WTC11 (cell line): ENCODE measurements at regions not wholly inside any gene's neighbourhood (a gene's known extent, or its start where the extent isn't known, plus 50 kb on each side); places are given as distances from the start of the nearest gene placed in this dataset.

Source experiments
- ATAC-seq: fragments of 200-7000 bp; cut with Tn5 transposase; 2 replicates; pipeline ENCODE4 v1.10.0; 2021; ENCODE audit warnings: mild to moderate bottlenecking, moderate library complexity
- CTCF ChIA-PET: fragments of 300-600 bp; sonication (Branson Sonifier 250); formaldehyde crosslinking; loops from one replicate; lab custom pipeline; 2021; ENCODE audit warnings: antibody characterized with exemption; lab: Charles Lee
- POLR2A ChIA-PET: fragments of 350-600 bp; sonication (Branson Sonifier 250); formaldehyde crosslinking; loops from one replicate; lab custom pipeline; 2021; ENCODE audit warnings: antibody characterized with exemption; lab: Charles Lee
- DNase-seq: peaks from one replicate; pipeline ENCODE4 v3.0.0; 2021; ENCODE audit warnings: low spot score
- H3K27ac Mint-ChIP-seq: 2 replicates; pipeline ENCODE4 v1.8.0; 2021; ENCODE audit warnings: mixed read lengths
- H3K27me3 Mint-ChIP-seq: 2 replicates; pipeline ENCODE4 v1.8.0; 2021; ENCODE audit warnings: low read depth, mild to moderate bottlenecking, moderate library complexity, mixed read lengths
- H3K36me3 Mint-ChIP-seq: 2 replicates; pipeline ENCODE4 v1.8.0; 2021; ENCODE audit warnings: mixed read lengths
- H3K4me1 Mint-ChIP-seq: 2 replicates; pipeline ENCODE4 v1.8.0; 2022; ENCODE audit warnings: mixed read lengths
- H3K4me3 Mint-ChIP-seq: 2 replicates; pipeline ENCODE4 v1.8.0; 2021; ENCODE audit warnings: mild to moderate bottlenecking, moderate library complexity, mixed read lengths
- H3K9me3 Mint-ChIP-seq: 2 replicates; pipeline ENCODE4 v1.8.0; 2021; ENCODE audit warnings: mixed read lengths
- ATF1 ChIP-seq: sonication (generic); formaldehyde crosslinking; IDR thresholded peaks from 2 replicates; pipeline ENCODE4 v1.8.1; 2023; ENCODE audit warnings: mild to moderate bottlenecking, moderate library complexity, missing genetic modification reagents
- ATF6 ChIP-seq: sonication (generic); formaldehyde crosslinking; IDR thresholded peaks from 2 replicates; pipeline ENCODE4 v1.8.1; 2023; ENCODE audit warnings: mild to moderate bottlenecking, missing genetic modification reagents
- CBFB ChIP-seq: sonication (generic); formaldehyde crosslinking; IDR thresholded peaks from 2 replicates; pipeline ENCODE4 v1.8.1; 2022; ENCODE audit warnings: mild to moderate bottlenecking, low read depth, missing genetic modification reagents
- E2F1 ChIP-seq: sonication (generic); formaldehyde crosslinking; IDR thresholded peaks from 2 replicates; pipeline ENCODE4 v1.8.0; 2022; ENCODE audit warnings: mild to moderate bottlenecking, missing genetic modification reagents
- ESRRA ChIP-seq: sonication (generic); formaldehyde crosslinking; IDR thresholded peaks from 2 replicates; pipeline ENCODE4 v1.8.1; 2022; ENCODE audit warnings: mild to moderate bottlenecking, missing genetic modification reagents, borderline replicate concordance
- GTF2I ChIP-seq: fragments of 250-450 bp; sonication (Bioruptor Pico); conservative IDR thresholded peaks from 2 replicates; pipeline ENCODE4 v1.4.0; 2021; ENCODE audit warnings: mild to moderate bottlenecking
- IRF2 ChIP-seq: sonication (generic); formaldehyde crosslinking; IDR thresholded peaks from 2 replicates; pipeline ENCODE4 v1.8.0; 2022; ENCODE audit warnings: low read depth, missing genetic modification reagents, borderline replicate concordance
- MLX ChIP-seq: sonication (generic); formaldehyde crosslinking; IDR thresholded peaks from 2 replicates; pipeline ENCODE4 v1.8.1; 2023; ENCODE audit warnings: mild to moderate bottlenecking, missing genetic modification reagents, moderate library complexity
- NFATC4 ChIP-seq: fragments of 250-450 bp; sonication (Bioruptor Pico); IDR thresholded peaks from 2 replicates; pipeline ENCODE4 v1.9.0; 2021; ENCODE audit warnings: mild to moderate bottlenecking
- NFE2L1 ChIP-seq: sonication (generic); formaldehyde crosslinking; IDR thresholded peaks from 2 replicates; pipeline ENCODE4 v1.8.1; 2023; ENCODE audit warnings: missing genetic modification reagents
- TCF7 ChIP-seq: sonication (generic); formaldehyde crosslinking; IDR thresholded peaks from 2 replicates; pipeline ENCODE4 v1.8.0; 2022; ENCODE audit warnings: mild to moderate bottlenecking, low read depth, missing genetic modification reagents, moderate library complexity
- USF2 ChIP-seq: sonication (generic); formaldehyde crosslinking; IDR thresholded peaks from 2 replicates; pipeline ENCODE4 v1.8.1; 2023; ENCODE audit warnings: mild to moderate bottlenecking, missing genetic modification reagents, moderate library complexity
- ZNF219 ChIP-seq: sonication (generic); formaldehyde crosslinking; IDR thresholded peaks from 2 replicates; pipeline ENCODE4 v1.8.0; 2023; ENCODE audit warnings: missing genetic modification reagents, mild to moderate bottlenecking, borderline replicate concordance
- ZNF396 ChIP-seq: fragments of 250-450 bp; sonication (Bioruptor Pico); IDR thresholded peaks from 2 replicates; pipeline ENCODE4 v1.8.0; 2021; ENCODE audit warnings: mild to moderate bottlenecking, moderate library complexity, borderline replicate concordance
- ZNF512 ChIP-seq: sonication (generic); formaldehyde crosslinking; IDR thresholded peaks from 2 replicates; pipeline ENCODE4 v1.8.1; 2022; ENCODE audit warnings: missing genetic modification reagents, borderline replicate concordance
- ZSCAN18 ChIP-seq: fragments of 250-450 bp; sonication (Bioruptor Pico); IDR thresholded peaks from 2 replicates; pipeline ENCODE4 v2.1.2; 2022; ENCODE audit warnings: mild to moderate bottlenecking, moderate library complexity

- no peaks in the 10 kb centered on the region for H3K36me3 Mint-ChIP-seq
Observed at GRCh38 chr2:207421671-207422070, 108.1 kb upstream of the CREB1 start.

GRCh38 chr2:207422380-207422779 lies 107.4 kb upstream of the CREB1 start:
- Mint-ChIP-seq H3K36me3 (no peaks in the 10 kb centered on the region), H3K4me3 (no peak overlapping the region), H3K27me3 (no peaks in the 10 kb centered on the region), H3K9me3 (peaks cover 13% of the 10 kb centered on the region), H3K27ac (no peak overlapping the region), H3K4me1 (peaks cover 25% of the 10 kb centered on the region)
- no peak for TF ChIP-seq USF2 (CRISPR knock-in tag)
- TF ChIP-seq NFE2L1 (CRISPR knock-in tag): no peak
- no peak for TF ChIP-seq IRF2
- TF ChIP-seq ZNF219 (CRISPR knock-in tag): no peak
- no peak for TF ChIP-seq ESRRA (CRISPR knock-in tag)
- TF ChIP-seq MLX (CRISPR knock-in tag): no peak
- no peak for TF ChIP-seq ZSCAN18 (CRISPR knock-in tag)
- ATAC-seq (no peak), DNase-seq (no peak)
- POLR2A ChIA-PET: no interaction called here
- CTCF ChIA-PET: no interaction called here

More at GRCh38 chr2:207421671-207422070, 108.1 kb upstream of the CREB1 start:
- no peak for ATAC-seq
- ChIA-PET POLR2A (no interaction called here), CTCF (no interaction called here)
- no peak overlapping the region for H3K27ac Mint-ChIP-seq
- H3K4me1 Mint-ChIP-seq: peaks cover 30% of the 10 kb centered on the region
- no peak for DNase-seq
- H3K27me3 Mint-ChIP-seq: no peaks in the 10 kb centered on the region
- no peak overlapping the region for H3K4me3 Mint-ChIP-seq
- H3K9me3 Mint-ChIP-seq: peaks cover 13% of the 10 kb centered on the region
- no peak for TF ChIP-seq GTF2I (CRISPR knock-in tag)
- TF ChIP-seq ATF1 (CRISPR knock-in tag): no peak
- no peak for TF ChIP-seq ZNF396
- TF ChIP-seq MLX (CRISPR knock-in tag): no peak
- TF ChIP-seq CBFB (CRISPR knock-in tag): no peak
- TF ChIP-seq TCF7: no peak
- no peak for TF ChIP-seq E2F1

GRCh38 chr2:207423886-207424285 lies 105.9 kb upstream of the CREB1 start:
- DNase-seq (no peak), ATAC-seq (no peak)
- Mint-ChIP-seq H3K27ac (no peak overlapping the region), H3K27me3 (no peaks in the 10 kb centered on the region), H3K4me3 (no peak overlapping the region), H3K4me1 (peaks cover 12% of the 10 kb centered on the region), H3K9me3 (peaks cover 13% of the 10 kb centered on the region), H3K36me3 (no peaks in the 10 kb centered on the region)
- CTCF ChIA-PET: no interaction called here
- no peak for TF ChIP-seq ATF6 (CRISPR knock-in tag)
- no peak for TF ChIP-seq NFATC4
- no peak for TF ChIP-seq ZNF512 (CRISPR knock-in tag)
- POLR2A ChIA-PET: no interaction called here
